ENCODE measurements at regions not wholly inside any gene's neighbourhood (a gene's known extent, or its start where the extent isn't known, plus 50 kb on each side); places are given as distances from the start of the nearest gene placed in this dataset.
A peak's percentile ranks its signal among the peaks of the same experiment; 100 is the strongest.
"Not testable (repeated sequence)": the region's sequence is repeated elsewhere in the genome, so short reads cannot be mapped to it uniquely, and the experiment has no call there.

DNA sequence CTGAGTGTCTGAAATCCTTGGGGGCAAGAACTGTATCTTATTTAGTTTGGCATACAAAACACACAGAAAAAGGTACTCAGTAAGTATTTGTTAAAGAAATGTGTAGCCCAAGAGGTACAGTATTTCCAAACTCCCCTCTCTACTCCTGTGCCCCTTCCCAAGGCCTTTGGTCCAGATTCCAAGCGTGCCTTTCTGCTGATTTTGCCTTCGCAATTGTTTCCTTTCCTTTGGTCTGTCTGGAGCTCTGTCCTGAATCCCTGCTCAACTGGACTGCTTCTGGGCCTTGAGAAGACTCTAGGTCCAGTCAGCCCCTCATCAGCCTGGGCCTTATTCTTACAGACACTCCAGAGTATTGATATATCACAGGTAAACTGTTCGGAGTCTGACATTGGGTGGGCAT, 122.2 kb upstream of the SYNCRIP start:
- no peak overlapping the region for H3K4me3 ChIP-seq
- no peaks in the 10 kb centered on the region for H3K4me1 ChIP-seq
- no peaks in the 10 kb centered on the region for H3K9me3 ChIP-seq
- intact Hi-C loops (cut with DNase I): no loop called here
- H3K27me3 ChIP-seq: no peaks in the 10 kb centered on the region
- no peak for ATAC-seq
- TF ChIP-seq, protein P1, sequence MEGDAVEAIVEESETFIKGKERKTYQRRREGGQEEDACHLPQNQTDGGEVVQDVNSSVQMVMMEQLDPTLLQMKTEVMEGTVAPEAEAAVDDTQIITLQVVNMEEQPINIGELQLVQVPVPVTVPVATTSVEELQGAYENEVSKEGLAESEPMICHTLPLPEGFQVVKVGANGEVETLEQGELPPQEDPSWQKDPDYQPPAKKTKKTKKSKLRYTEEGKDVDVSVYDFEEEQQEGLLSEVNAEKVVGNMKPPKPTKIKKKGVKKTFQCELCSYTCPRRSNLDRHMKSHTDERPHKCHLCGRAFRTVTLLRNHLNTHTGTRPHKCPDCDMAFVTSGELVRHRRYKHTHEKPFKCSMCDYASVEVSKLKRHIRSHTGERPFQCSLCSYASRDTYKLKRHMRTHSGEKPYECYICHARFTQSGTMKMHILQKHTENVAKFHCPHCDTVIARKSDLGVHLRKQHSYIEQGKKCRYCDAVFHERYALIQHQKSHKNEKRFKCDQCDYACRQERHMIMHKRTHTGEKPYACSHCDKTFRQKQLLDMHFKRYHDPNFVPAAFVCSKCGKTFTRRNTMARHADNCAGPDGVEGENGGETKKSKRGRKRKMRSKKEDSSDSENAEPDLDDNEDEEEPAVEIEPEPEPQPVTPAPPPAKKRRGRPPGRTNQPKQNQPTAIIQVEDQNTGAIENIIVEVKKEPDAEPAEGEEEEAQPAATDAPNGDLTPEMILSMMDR (IDR thresholded peaks at IDR 0.05): no peak
- TF ChIP-seq POLR2A (IDR thresholded peaks at IDR 0.05): no peak
- H3K27ac ChIP-seq: no peak overlapping the region
- WGBS, 2 donors: 85 to 89% methylated on average over 3 of the region's 3 CpGs
- no peaks in the 10 kb centered on the region for H3K36me3 ChIP-seq (replicated peaks in 1 of 2; ENCODE audit: insufficient read depth in 1 of 2, low read depth in 2 of 2)
- no peak for DNase-seq

DNA sequence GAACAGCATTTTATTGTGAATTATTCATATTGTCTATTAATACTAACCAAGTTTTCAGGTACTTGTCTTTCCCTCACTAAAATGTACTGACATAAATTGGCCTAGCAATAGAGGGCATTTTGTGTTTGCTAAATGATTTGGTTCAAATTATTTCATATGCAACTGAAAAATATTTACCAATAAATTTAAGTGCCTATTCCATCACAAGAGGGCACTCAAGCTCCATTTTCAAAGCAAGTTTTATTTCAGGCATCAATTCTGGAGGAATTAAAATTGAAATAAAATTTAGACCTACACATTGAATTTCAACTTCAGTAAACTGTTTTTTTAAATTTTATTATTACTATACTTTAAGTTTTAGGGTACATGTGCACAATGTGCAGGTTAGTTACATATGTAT, 114.3 kb upstream of the SYNCRIP start:
- Histone ChIP-seq H3K36me3 (replicated peaks in 1 of 2; ENCODE audit: insufficient read depth in 1 of 2, low read depth in 2 of 2) (no peaks in the 10 kb centered on the region), H3K27me3 (no peaks in the 10 kb centered on the region), H3K4me1 (peaks cover 4% of the 10 kb centered on the region), H3K4me3 (no peak overlapping the region), H3K27ac (no peak overlapping the region), H3K9me3 (no peaks in the 10 kb centered on the region)
- intact Hi-C loops (cut with DNase I): no loop called here
- ATAC-seq (no peak), DNase-seq (peak in 1 of 4 donors; percentile 3)
- TF ChIP-seq, protein P1 (IDR thresholded peaks at IDR 0.05): peak; percentile 27 to 72 (median 58)
- no peak for TF ChIP-seq POLR2A (IDR thresholded peaks at IDR 0.05)

DNA sequence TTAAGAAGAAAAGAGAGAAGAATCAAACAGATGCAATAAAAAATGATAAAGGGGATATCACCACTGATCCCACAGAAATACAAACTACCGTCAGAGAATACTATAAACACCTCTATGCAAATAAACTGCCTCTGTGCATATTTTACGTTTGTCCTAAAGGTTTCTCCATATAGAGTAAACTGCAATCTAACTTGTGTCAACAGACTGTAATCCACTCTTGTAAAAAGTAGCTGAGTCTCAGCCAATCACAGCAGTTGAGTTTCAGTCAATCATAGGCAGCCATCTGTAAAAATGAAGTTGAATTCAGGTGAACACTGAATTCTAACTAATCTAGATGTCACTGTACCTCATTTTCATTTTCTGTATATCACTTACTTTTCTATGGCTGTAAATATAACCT, 112.2 kb upstream of the SYNCRIP start:
- TF ChIP-seq, protein P1 (IDR thresholded peaks at IDR 0.05): no peak
- TF ChIP-seq POLR2A (IDR thresholded peaks at IDR 0.05): no peak
- ATAC-seq (no peak), DNase-seq (no peak)
- H3K36me3 ChIP-seq (replicated peaks in 1 of 2; ENCODE audit: insufficient read depth in 1 of 2, low read depth in 2 of 2): no peaks in the 10 kb centered on the region
- H3K4me3 ChIP-seq: no peak overlapping the region
- 29 to 34% methylated on average over 2 of the region's 2 CpGs for WGBS, 2 donors
- no peaks in the 10 kb centered on the region for H3K27me3 ChIP-seq
- peaks cover 4% of the 10 kb centered on the region for H3K4me1 ChIP-seq
- intact Hi-C loops (cut with DNase I): no loop called here
- no peaks in the 10 kb centered on the region for H3K9me3 ChIP-seq
- no peak overlapping the region for H3K27ac ChIP-seq

DNA sequence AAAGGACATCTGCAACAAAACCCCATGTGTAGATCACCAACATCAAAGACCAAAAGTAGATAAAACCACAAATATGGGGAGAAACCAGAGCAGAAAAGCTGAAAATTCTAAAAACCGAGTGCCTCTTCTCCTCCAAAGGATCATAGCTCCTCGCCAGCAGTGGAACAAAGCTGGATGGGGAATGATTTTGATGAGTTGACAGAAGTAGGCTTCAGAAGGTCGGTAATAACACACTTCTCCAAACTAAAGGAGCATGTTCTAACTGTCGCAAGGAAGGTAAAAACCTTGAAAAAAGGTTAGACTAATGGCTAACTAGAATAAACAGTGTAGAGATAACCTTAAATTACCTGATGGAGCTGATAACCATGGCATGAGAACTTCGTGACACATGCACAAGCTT, 109.9 kb upstream of the SYNCRIP start:
- H3K36me3 ChIP-seq (replicated peaks in 1 of 2; ENCODE audit: insufficient read depth in 1 of 2, low read depth in 2 of 2): no peaks in the 10 kb centered on the region
- DNase-seq: no peak
- intact Hi-C loops (cut with DNase I): no loop called here
- H3K27ac ChIP-seq: no peak overlapping the region
- TF ChIP-seq POLR2A (IDR thresholded peaks at IDR 0.05): no peak
- TF ChIP-seq, protein P1 (IDR thresholded peaks at IDR 0.05): no peak
- H3K27me3 ChIP-seq: no peaks in the 10 kb centered on the region
- no peak for ATAC-seq
- peaks cover 4% of the 10 kb centered on the region for H3K4me1 ChIP-seq
- H3K4me3 ChIP-seq: no peak overlapping the region
- no peaks in the 10 kb centered on the region for H3K9me3 ChIP-seq
- 35 to 41% methylated on average over 5 of the region's 5 CpGs for WGBS, 2 donors

DNA sequence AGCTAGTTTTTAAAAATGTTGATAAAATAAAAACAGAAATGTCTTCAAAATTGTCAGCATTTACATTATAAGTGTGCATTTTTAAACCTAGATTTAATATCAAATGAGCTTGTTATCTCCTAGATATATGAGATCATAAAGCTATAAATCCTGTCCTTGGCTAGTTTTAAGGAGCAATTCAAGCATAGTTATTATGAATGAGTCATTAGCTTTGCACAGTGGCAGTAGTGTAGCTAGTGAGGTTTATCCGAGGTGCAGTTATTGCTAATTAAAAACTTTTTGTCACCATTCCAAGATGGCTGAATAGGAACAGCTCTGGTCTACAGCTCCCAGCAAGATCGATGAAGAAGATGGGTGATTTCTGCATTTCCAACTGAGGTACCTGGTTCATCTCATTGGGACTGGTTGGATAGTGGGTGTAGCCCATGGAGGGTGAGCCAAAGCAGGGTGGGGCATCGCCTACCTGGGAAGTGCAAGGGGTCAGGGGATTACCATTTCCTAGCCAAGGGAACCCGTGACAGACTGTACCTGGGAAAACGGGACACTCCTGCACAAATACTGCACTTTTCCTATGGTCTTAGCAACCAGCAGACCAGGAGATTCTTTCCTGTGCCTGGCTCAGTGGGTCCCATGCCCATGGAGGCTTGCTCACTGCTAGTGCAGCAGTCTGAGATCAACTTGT, 108.8 kb upstream of the SYNCRIP start:
- Histone ChIP-seq H3K27ac (no peak overlapping the region), H3K4me3 (no peak overlapping the region)

DNA sequence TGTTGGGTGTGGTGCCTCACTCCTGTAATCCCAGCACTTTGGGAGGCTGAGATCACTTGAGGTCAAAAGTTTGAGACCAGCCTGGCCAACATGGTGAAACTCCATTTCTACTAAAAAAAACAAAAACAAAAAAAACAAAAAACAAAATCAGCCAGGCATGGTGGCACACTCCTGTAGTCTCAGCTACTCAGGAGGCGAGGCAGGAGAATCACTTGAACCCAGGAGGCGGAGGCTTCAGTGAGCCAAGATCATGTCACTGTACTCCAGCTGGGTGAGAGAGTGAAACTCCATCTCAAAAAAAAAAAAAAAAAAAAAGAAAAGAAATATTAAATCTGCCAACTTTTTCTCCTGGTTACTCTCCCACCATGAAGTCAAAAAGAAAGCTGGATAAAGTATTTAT, 107.5 kb upstream of the SYNCRIP start:
- H3K27ac ChIP-seq; H3K4me3 ChIP-seq; H3K4me1 ChIP-seq; ATAC-seq; H3K36me3 ChIP-seq (replicated peaks in 1 of 2; ENCODE audit: insufficient read depth in 1 of 2, low read depth in 2 of 2); H3K9me3 ChIP-seq; intact Hi-C loops (cut with DNase I); DNase-seq; H3K27me3 ChIP-seq: not testable (repeated sequence)
- WGBS, 2 donors: 90 to 96% methylated on average over 2 of the region's 2 CpGs

More for the DNA sequence above, 108.8 kb upstream of the SYNCRIP start:
- Histone ChIP-seq H3K27me3 (no peaks in the 10 kb centered on the region), H3K9me3 (no peaks in the 10 kb centered on the region), H3K4me1 (peaks cover 4% of the 10 kb centered on the region), H3K36me3 (replicated peaks in 1 of 2; ENCODE audit: insufficient read depth in 1 of 2, low read depth in 2 of 2) (no peaks in the 10 kb centered on the region)
- WGBS, 2 donors: 73 to 80% methylated on average over 5 of the region's 5 CpGs
- TF ChIP-seq, protein P1 (IDR thresholded peaks at IDR 0.05): no peak
- no peak for TF ChIP-seq POLR2A (IDR thresholded peaks at IDR 0.05)
- DNase-seq (no peak), ATAC-seq (no peak)
- intact Hi-C loops (cut with DNase I): no loop called here

Measured in body of pancreas (tissue), 4 donors.